Caki2 (cell line): ENCODE measurements at regions not wholly inside any gene's neighbourhood (a gene's known extent, or its start where the extent isn't known, plus 50 kb on each side); places are given as distances from the start of the nearest gene placed in this dataset.
A peak's percentile ranks its signal among the peaks of the same experiment; 100 is the strongest.
"Not testable (repeated sequence)": the region's sequence is repeated elsewhere in the genome, so short reads cannot be mapped to it uniquely, and the experiment has no call there.

Source experiments
- DNase-seq: peaks from one replicate; pipeline ENCODE4 v3.0.0-alpha.2; 2015; ENCODE audit warnings: low read depth
- in situ Hi-C: cut with HindIII; loops from 2 replicates; pipeline ENCODE4 v1.10.0; 2016; ENCODE audit warnings: low sequenced_read_pairs, low pct_unique_long_range_greater_than_20kb, mixed read lengths

DNA sequence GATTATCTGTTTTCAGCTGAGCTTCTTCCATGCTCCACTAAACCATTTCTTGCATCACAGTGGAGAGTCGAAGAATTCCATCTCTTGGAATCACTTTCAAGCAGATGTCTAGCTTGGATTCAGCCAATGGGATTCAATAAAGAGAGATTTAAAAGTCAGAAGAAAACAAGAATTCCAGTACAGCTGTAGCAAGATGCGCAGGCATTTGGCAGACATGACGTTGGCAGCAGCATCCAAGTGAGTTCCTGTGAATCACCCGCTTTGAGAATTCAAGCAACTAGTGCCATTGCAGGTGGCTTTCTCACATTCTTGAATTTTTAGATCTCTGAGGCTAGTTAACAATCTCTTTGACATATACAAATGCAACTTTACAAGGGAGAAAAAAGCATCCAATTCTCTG lies 467.0 kb downstream of the CDH10 start:
- in situ Hi-C loops, result no loop called here
- DNase-seq, result no peak

GRCh38 chr5:24183981-24184380 lies 460.8 kb downstream of the CDH10 start:
- DNase-seq, result no peak
- in situ Hi-C loops, result no loop called here

DNA sequence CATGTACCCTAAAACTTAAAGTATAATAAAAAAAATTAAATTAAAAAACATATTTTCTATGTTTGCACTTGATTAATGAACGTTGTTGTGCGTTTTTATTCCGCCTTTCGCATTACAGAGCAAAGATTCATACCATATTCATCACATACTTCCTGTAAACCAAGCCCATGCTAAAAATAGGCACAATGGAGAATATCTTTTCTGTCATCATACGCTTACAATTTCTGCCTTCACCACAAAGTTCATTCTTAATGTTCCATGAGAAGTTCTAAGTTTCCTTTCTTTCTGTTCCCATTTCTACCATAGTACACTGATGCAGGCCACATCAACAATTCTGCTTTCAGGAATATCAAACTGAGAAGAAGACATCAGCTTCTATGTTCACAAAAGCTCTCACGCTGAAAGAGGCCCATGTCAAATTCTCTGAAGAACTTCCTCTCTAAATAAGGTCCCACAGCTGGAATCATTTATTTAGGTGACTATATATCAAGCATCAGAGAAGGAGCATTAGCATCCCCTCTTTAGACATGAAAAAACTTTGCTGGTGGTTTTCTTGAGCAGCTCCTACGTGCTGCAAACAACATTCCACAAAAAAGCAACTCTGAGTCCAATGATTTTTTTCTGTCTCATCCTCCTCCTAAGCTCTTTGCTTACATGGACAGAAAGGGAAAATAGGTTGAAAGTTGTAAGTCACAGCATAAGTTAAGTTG lies 456.4 kb downstream of the CDH10 start:
- in situ Hi-C loops, result no loop called here
- no peak for DNase-seq

DNA sequence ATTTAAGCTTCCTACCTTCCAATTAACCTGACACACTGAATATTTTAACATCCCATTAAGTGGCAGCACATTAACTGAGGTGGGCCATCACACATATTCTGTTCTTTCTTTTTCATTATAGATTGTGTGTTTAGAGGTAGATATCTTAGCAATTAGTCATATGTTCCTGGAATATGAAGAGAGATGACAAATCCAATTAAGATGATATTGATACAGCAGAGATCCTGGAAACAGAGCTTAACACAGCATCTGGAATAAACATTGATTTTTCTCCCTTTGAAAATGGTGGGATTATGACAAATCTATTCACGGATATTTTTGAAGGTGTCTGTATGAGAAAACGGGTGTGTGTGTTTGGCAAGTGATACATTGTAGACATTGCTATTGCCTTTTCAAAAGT lies 448.0 kb downstream of the CDH10 start:
- no peak for DNase-seq
- in situ Hi-C loops, result no loop called here

GRCh38 chr5:24208686-24209106 lies 436.1 kb downstream of the CDH10 start:
- DNase-seq, result no peak
- in situ Hi-C loops, result no loop called here

GRCh38 chr5:24215114-24215513 lies 429.7 kb downstream of the CDH10 start:
- in situ Hi-C loops, result no loop called here
- no peak for DNase-seq

- in situ Hi-C loops, result no loop called here
- DNase-seq, result no peak
Observed at GRCh38 chr5:24222876-24223275, 421.9 kb downstream of the CDH10 start.

DNA sequence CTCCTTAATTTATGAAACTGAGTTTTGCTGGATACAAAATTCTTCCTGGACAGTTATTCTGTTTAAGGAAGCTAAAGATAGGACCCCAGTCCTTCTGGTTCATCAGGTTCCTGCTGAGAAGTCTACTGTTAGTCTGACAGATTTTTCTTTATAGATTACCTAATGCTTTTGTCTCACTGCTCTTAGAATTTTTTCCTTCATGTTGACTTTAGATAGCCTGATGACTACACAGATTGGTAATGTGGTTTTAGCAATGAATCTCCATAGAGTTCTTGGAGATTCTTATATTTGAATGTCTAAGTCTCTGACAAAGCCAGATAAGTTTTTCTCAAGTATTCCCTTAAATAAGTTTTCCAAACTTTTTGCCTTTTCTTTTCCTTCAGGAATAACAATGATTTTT lies 419.7 kb downstream of the CDH10 start:
- in situ Hi-C loops, result no loop called here
- DNase-seq, result peak; percentile 8

- in situ Hi-C loops, result no loop called here
Observed at GRCh38 chr5:24226479-24226878, 418.3 kb downstream of the CDH10 start.

DNA sequence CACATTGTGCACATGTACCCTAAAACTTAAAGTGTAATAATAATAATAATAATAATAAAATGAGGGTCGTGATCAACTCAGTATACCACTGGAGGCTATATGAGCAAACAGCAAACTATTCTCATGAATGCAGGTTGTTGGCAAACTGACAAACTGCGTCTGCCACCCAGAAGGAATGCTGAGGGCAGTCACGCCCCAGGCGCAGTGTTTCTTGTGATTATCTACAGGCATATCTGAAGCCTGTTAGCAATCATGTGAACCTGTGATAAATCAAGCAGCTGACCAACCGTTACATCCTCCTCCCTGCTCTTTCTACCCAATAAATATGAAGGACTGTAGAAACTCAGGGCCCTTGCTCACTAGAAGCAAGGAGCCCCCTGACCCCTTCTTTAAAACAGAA lies 416.9 kb downstream of the CDH10 start:
- peak; percentile 80 for DNase-seq
- in situ Hi-C loops, result not testable (repeated sequence)

More at GRCh38 chr5:24226479-24226878, 418.3 kb downstream of the CDH10 start:
- DNase-seq, result peak; percentile 16

DNA sequence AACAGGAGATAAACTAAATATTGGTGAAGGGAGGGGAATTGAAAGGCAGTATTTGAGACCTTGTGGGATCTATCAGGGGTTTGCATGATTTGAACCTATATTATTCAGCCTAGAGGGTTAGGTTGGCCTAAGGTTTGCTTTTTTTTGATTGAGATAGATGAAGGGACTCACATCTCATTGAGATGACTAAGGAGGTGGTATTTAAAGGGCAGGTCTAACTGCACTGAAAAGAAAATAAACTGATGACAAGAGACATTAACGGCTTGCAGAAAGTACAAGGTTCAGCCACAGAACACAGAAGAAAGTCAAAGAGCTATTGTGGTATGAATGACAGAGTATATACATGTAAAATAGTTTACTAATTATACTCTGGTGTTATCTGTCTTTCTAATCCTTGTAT lies 412.7 kb downstream of the CDH10 start:
- in situ Hi-C loops, result no loop called here
- peak; percentile 79 for DNase-seq

- in situ Hi-C loops, result no loop called here
- peak; percentile 9 for DNase-seq
Observed at GRCh38 chr5:24232929-24233498, 411.8 kb downstream of the CDH10 start.

DNA sequence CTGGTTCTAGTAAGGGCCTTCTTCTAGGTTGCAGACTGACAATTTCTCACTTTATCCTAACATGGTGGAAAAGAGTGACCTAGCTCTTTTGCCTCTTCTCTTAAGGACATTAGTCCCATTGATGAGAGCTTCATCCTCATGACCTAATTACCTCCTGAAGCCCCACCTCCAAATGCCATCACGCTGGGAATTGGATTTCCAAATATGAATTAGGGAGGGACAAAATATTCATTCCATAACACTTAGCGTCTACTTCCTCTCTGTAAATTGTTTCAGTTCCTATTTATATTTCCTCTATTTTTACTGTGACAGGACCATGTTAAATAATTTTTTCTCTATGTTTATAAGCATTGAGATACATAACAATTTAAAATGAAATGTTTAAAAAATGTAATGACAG lies 408.8 kb downstream of the CDH10 start:
- in situ Hi-C loops, result no loop called here
- DNase-seq, result no peak

GRCh38 chr5:24245821-24246220 lies 399.0 kb downstream of the CDH10 start:
- in situ Hi-C loops, result no loop called here
- no peak for DNase-seq

- in situ Hi-C loops, result no loop called here
- no peak for DNase-seq
Observed at GRCh38 chr5:24264547-24264946, 380.2 kb downstream of the CDH10 start.

- in situ Hi-C loops, result no loop called here
- no peak for DNase-seq
Observed at GRCh38 chr5:24265306-24265705, 379.5 kb downstream of the CDH10 start.

DNA sequence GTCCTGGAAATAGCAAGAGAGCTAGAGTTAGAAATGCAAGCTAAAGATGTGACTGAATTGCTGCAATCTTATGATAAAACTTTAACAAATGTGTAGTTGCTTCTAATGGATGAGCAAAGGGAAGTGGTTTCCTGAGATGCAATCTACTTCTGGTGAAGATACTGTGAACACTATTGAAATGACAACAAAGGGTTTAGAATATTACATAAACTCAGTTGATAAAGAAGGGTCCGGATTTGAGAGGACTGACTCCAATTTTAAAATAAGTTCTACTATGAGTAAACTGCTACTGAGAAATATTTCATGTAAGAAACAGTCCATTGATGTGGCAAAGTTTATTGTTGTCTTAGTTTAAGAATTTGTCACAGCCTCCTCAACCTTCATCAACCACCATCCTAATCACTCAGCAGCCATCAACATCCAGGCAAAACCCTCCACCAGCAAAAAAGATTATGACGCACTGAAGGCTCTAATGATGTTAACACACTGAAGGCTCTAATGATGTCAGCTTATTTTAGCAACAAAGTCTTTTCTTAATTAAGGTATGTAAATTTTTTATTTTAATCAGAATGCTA lies 376.2 kb downstream of the CDH10 start:
- DNase-seq, result no peak
- in situ Hi-C loops, result no loop called here

- in situ Hi-C loops, result not testable (repeated sequence)
Observed at GRCh38 chr5:24271702-24272118, 373.1 kb downstream of the CDH10 start.

GRCh38 chr5:24272741-24273140 lies 372.0 kb downstream of the CDH10 start:
- in situ Hi-C loops, result no loop called here
- DNase-seq, result no peak

More at GRCh38 chr5:24271702-24272118, 373.1 kb downstream of the CDH10 start:
- DNase-seq, result not testable (repeated sequence)

DNA sequence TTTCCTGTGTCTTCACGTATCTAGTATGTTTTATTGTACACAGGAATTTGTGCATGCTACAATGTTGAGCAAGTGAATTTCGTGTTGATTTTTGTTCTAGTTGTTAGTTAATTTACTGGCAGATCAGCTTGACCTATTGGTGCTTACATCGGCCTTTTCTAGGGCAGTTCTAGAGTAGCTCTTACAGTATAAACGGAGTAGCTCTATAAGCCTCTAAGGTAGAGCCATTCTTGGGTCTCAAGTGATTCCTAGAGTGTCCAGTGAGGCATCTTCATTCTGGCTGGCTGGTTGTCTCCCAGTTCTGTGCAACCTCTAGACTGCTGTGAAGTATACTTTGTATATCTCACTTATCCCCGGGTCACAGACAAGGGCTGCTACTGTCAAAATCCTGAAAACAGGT lies 364.6 kb downstream of the CDH10 start:
- DNase-seq, result no peak
- in situ Hi-C loops, result no loop called here
